NCI-H345 treated with DMSO at 0.1 percent for 48 hours (cell line): ENCODE measurements at regions not wholly inside any gene's neighbourhood (a gene's known extent, or its start where the extent isn't known, plus 50 kb on each side); places are given as distances from the start of the nearest gene placed in this dataset.
"Not testable (repeated sequence)": the region's sequence is repeated elsewhere in the genome, so short reads cannot be mapped to it uniquely, and the experiment has no call there.

ENCODE experiments used
- DNase-seq: peaks from one replicate; lab custom pipeline; 2025; ENCODE audit not compliant: unreplicated experiment; lab: John Stamatoyannopoulos, UW

GRCh38 chr21:19224090-19224489 is 820.5 kb upstream of the TMPRSS15 start:
- DNase-seq = no peak

- DNase-seq = no peak
Observed at GRCh38 chr21:19228226-19228625, 824.6 kb upstream of the TMPRSS15 start.

DNA sequence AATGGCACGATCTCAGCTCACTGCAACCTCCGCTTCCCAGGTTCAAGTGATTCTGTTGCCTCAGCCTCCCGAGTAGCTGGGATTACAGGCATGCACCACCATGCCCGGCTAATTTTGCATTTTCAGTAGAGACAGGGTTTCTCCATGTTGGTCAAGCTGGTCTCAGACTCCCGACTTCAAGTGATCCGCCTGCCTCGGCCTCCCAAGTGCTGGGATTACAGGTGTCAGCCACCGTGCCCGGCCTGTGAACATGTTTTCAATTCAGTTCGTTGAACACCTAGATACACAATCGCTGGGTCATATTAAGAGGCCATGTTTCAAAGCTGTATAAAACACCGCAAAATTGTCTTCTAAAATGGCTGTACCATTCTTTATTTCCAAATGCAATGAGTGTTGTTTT is 830.3 kb upstream of the TMPRSS15 start:
- DNase-seq = not testable (repeated sequence)

DNA sequence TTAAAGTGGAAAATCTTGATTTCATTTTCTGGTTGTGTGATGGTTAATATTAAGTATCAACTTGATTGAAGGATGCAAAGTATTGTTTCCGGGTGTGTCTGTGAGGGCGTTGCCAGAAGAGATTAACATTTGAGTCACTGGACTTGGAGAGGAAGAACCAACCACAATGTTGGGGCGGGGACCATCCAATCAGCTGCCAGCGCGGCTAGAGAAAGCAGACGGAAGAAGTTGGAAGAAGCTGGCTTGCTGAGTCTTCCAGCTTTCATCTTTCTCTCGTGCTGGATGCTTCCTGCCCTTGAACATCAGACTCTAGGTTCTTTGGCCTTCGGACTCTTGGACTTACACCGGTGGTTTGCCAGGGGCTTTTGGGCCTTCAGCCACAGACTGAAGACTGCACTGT is 832.6 kb upstream of the TMPRSS15 start:
- no peak for DNase-seq

DNA sequence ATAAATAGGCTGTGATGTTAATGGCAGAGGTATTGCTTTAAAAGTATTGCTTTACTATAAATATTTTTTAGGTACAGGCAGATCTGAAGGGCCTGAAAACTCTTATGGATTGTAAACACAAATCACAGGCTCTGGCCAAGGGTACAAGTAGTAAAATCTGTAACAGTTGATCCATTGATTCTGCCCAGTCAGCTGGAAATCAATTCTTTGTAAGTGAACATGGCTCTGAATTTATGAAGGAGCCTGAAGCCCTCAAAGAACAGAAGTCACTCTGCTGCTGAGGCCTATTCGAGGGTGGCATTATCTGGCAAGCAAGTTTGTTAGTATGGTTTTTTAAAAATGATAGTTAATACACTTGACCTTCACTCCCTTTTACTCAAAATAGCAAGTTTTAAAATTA is 834.0 kb upstream of the TMPRSS15 start:
- no peak for DNase-seq

DNA sequence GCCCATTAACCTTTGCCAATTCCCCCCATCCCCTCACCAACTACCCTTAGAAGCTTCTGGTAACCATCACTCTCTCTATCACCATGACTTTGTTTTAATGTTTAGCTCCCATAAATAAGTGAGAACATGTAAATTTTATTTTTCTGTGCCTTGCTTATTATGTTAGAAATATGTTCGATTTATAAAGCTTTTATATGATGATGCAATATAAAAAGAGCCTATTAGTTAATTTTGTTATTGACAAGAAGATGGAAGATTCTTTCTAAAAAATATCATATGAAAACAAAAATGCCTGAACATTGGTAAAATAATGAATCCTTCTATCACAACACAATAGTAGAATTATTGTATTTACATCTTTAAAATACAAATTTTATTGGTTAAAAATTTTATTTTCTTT is 836.1 kb upstream of the TMPRSS15 start:
- DNase-seq = no peak

GRCh38 chr21:19244502-19245187 is 841.1 kb upstream of the TMPRSS15 start:
- no peak for DNase-seq

GRCh38 chr21:19245188-19245580 is 841.6 kb upstream of the TMPRSS15 start:
- no peak for DNase-seq

DNA sequence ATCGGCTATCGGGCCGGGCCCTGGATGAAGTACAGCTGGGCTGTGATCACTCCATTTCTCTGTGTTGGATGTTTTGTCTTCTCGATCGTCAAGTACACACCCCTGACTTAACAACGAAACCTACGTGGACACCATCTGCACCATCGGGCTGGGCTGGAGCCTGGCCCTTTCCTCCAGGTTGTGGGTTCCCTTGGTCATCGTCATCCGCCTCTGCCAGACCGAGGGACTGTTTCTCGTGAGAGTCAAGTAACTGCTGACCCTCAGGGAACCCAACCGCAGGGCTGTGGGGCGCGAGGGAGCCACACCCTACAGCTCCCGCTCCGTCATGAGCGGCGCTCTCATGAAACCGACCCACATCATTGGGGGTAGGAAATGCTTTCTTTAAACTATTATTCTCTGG is 842.4 kb upstream of the TMPRSS15 start:
- no peak for DNase-seq

GRCh38 chr21:19256934-19257660 is 853.5 kb upstream of the TMPRSS15 start:
- DNase-seq = no peak

DNA sequence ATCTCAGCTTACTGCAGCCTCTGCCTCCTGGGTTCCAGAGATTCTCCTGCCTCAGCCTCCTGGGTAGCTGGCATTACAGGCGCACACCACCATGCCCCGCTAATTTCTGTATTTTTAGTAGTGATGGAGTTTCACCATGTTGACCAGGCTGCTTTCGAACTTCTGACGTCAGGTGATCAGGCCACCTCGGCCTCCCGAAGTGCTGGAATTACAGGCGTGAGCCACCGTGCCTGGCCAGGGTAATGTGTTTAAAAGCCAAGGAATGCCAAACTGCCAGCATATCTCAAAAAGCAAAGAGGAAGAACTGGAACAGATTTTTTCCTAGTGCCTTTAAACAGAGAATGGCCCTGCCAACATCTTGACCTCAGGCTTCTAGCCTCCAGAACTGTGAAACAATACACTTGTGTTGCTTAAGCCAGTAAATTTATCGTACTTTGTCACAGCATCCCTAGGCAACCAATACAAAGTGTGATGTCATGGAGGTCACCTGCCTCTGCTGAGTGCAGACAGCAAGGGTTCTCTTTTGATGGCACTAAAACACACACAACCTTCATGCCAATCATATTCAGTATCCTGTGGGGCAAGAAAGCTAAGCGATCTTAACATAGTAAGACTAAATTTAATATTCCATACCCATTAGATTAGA is 858.3 kb upstream of the TMPRSS15 start:
- DNase-seq = no peak

- no peak for DNase-seq
Observed at GRCh38 chr21:19266636-19267035, 863.1 kb upstream of the TMPRSS15 start.

GRCh38 chr21:19268686-19269085 is 865.1 kb upstream of the TMPRSS15 start:
- DNase-seq = no peak

GRCh38 chr21:19275065-19275464 is 871.5 kb upstream of the TMPRSS15 start:
- DNase-seq = no peak

GRCh38 chr21:19276665-19277064 is 873.1 kb upstream of the TMPRSS15 start:
- DNase-seq = no peak

- no peak for DNase-seq
Observed at GRCh38 chr21:19286876-19287275, 883.3 kb upstream of the TMPRSS15 start.

DNA sequence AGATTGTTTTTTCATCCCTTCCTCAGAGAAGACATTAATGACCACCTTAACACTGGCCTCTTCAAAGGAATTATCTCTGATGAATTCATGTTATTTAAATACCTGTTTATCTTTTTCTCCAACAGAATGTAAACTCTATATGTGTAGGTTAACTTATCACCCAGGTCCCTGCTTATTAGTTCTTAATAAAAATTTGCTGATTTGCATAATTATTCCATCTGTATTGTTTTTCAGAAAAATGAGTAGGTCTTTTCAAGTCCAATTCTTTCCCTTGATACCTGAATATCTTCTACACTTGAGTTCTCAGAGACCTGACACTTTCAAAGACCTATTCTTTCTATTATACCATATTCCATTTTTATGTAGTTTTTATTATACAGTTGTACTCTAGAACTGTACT is 886.7 kb upstream of the TMPRSS15 start:
- DNase-seq = no peak

DNA sequence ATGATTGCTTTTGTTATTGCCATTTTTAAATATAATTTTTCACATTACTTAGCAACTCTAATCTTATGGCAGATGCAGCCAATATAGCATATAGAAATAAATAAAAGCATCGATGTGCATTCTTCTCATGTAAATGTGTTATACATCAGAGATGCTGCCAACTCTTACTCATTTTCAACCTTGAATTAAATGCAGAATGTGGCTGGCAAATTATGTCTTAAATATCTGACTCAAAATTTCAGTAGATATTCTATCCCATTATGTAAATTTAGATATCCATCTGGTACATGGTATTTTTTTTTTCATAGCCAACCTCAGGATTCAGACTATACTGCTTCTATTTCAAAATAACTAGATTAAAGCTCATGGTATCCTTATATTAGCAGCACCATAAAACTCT is 916.7 kb upstream of the TMPRSS15 start:
- DNase-seq = no peak

GRCh38 chr21:19321688-19322087 is 918.1 kb upstream of the TMPRSS15 start:
- DNase-seq = no peak

DNA sequence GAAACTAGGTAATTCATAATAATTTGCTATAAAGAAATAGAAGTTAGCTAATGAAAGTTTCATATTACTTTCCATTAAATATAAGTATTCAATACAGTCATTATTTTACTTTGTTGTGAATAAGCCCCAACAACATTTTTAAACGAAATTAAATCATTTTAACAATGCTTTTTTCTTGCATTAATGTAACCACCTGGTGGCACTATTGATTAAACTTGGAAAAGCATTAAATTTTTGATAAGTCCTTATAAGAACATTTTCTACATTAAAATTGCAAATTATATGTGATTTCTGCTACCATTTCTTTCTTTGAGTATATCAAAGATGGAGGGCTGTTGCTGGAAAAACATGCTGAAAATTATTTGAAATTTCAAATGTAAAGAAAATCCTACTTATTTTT is 918.8 kb upstream of the TMPRSS15 start:
- peak; percentile 1 for DNase-seq

GRCh38 chr21:19326531-19327319 is 923.1 kb upstream of the TMPRSS15 start:
- DNase-seq = no peak
